Colonic mucosa (tissue), 4 donors: ENCODE measurements at regions not wholly inside any gene's neighbourhood (a gene's known extent, or its start where the extent isn't known, plus 50 kb on each side); places are given as distances from the start of the nearest gene placed in this dataset.

Experiments used
- DNase-seq: peaks from one replicate; pipeline ENCODE4 v3.0.0-alpha.2; 2020
- H3K27ac ChIP-seq: fragments of 200-600 bp; one replicate; pipeline ENCODE4 v1.8.0; 2021
- H3K27me3 ChIP-seq: fragments of 200-600 bp; one replicate; pipeline ENCODE4 v1.8.0; 2021
- H3K36me3 ChIP-seq: fragments of 200-600 bp; one replicate; pipeline ENCODE4 v1.8.0; 2021
- H3K4me1 ChIP-seq: fragments of 200-600 bp; one replicate; pipeline ENCODE4 v1.8.0; 2021; ENCODE audit warnings: mild to moderate bottlenecking
- H3K4me3 ChIP-seq: fragments of 200-600 bp; one replicate; pipeline ENCODE4 v1.8.0; 2021
- H3K9ac ChIP-seq, 2 donors: one replicate each; pipeline ENCODE4 v1.7.0; 2013; ENCODE audit warnings: control low read depth in 2 of 2, low read depth in 2 of 2, low read length in 2 of 2
- H3K9me3 ChIP-seq: fragments of 200-600 bp; one replicate; pipeline ENCODE4 v1.8.0; 2021
- CTCF ChIP-seq: fragments of 200-600 bp; IDR thresholded peaks from one replicate; pipeline ENCODE4 v1.8.0; 2022; ENCODE audit warnings: antibody characterized with exemption, mild to moderate bottlenecking
- intact Hi-C: fragments of 100-400 bp; cut with DNase I; formaldehyde crosslinking; loops from one replicate; pipeline ENCODE4 v1.14.1; 2022
- donor health status: healthy.
- donor health status: DM: no; HTN: no; CAD: no.
- donor health status: DM: no; HTN: no; CAD: no.

GRCh38 chr22:27345691-27346090 lies 455.9 kb downstream of the MN1 start:
- H3K27me3 ChIP-seq = no peaks in the 10 kb centered on the region
- DNase-seq = no peak
- no peak for TF ChIP-seq CTCF
- no peaks in the 10 kb centered on the region for H3K36me3 ChIP-seq
- H3K4me3 ChIP-seq = no peak overlapping the region
- H3K9me3 ChIP-seq = no peaks in the 10 kb centered on the region
- no peak overlapping the region for H3K9ac ChIP-seq
- H3K4me1 ChIP-seq = no peaks in the 10 kb centered on the region
- no peak overlapping the region for H3K27ac ChIP-seq
- intact Hi-C loops = no loop called here

DNA sequence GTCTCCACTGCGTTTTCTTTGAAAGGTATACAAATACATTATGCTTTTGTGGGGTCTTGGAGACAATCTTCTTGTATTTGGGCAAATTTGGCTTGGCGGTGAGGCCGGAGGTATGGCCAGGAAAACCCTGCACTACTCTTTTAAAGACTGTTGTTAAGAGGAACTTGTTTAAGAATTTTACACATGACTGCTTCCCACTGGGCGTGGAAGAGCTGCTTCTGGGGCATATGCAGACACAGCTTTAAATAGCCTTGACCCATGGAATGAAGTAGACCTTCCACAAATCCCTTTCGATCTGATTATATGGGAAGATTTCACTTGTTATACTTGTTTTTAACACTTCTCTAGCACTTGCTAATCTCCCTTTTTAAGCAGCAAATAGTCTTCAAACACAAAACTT lies 453.6 kb downstream of the MN1 start:
- Histone ChIP-seq H3K27me3 (no peaks in the 10 kb centered on the region), H3K36me3 (no peaks in the 10 kb centered on the region), H3K27ac (no peak overlapping the region), H3K4me1 (no peaks in the 10 kb centered on the region), H3K9me3 (no peaks in the 10 kb centered on the region), H3K9ac (no peak overlapping the region), H3K4me3 (no peak overlapping the region)
- no peak for TF ChIP-seq CTCF
- no peak for DNase-seq
- intact Hi-C loops = no loop called here

DNA sequence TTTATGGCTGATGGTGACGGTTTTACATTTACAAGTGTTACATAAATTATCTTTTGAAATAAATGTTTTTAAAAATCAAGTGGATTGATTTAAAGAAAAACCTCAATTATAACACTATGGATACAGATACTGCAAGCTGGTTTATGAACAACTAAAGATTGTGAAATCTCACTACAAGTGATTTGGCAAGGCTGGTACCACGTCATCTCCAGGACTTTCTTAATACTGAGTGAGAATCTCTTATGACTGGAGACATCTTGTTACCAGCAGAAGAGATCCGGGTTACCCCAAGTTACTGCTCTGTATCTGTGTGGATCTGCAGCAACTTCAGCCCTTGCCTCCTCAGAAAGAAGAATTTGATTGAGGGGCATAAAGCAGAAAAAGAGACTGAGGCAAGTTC lies 452.9 kb downstream of the MN1 start:
- no peak for DNase-seq
- intact Hi-C loops = no loop called here
- Histone ChIP-seq H3K9ac (no peak overlapping the region), H3K27ac (no peak overlapping the region), H3K36me3 (no peaks in the 10 kb centered on the region), H3K4me3 (no peak overlapping the region), H3K4me1 (no peaks in the 10 kb centered on the region), H3K27me3 (no peaks in the 10 kb centered on the region), H3K9me3 (no peaks in the 10 kb centered on the region)
- TF ChIP-seq CTCF = no peak

DNA sequence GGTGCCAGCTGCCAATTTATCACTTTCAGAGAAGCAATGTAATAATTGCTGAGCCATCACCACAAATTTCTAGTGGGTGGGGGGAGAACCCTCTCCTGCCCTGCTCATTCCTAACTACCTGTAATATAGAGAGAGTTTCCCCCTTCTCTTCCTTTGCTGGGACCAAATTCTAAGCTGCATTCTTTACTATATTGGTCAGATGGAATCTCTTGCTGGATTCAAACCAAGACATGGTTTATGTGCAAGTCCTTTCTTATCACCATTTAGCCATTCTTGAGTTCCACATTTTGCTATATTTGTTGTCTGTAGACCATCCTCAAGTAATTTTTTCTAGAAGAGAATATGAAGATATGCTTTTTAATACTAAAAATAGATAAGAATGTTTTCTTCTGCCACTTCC lies 452.1 kb downstream of the MN1 start:
- DNase-seq = no peak
- Histone ChIP-seq H3K9me3 (no peaks in the 10 kb centered on the region), H3K27ac (no peak overlapping the region), H3K4me3 (no peak overlapping the region), H3K9ac (no peak overlapping the region), H3K36me3 (no peaks in the 10 kb centered on the region), H3K27me3 (no peaks in the 10 kb centered on the region), H3K4me1 (no peaks in the 10 kb centered on the region)
- no peak for TF ChIP-seq CTCF
- intact Hi-C loops = no loop called here

DNA sequence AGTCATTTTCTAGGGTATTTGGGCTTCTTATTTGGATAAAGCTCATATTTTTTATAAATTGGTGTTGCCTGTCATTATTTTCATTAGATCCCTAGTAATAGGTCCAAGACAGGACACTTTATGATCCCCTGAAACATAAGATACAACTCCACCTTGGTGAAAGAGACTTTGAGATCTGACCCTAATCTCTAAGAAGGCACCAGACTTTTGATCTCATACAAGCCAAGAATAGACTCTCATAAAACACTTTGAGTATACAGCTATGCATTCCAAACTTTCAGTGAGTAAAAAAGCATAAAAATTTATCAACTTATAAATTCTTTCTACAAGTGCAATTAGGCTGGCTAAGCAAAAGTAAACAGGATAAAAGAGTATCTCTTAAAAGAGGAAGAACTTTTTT lies 451.2 kb downstream of the MN1 start:
- Histone ChIP-seq H3K4me3 (no peak overlapping the region), H3K36me3 (no peaks in the 10 kb centered on the region), H3K27me3 (no peaks in the 10 kb centered on the region), H3K9ac (no peak overlapping the region), H3K9me3 (no peaks in the 10 kb centered on the region), H3K4me1 (no peaks in the 10 kb centered on the region), H3K27ac (no peak overlapping the region)
- DNase-seq = no peak
- intact Hi-C loops = no loop called here
- no peak for TF ChIP-seq CTCF

GRCh38 chr22:27352426-27352825 lies 449.1 kb downstream of the MN1 start:
- intact Hi-C loops = no loop called here
- no peak overlapping the region for H3K4me3 ChIP-seq
- H3K36me3 ChIP-seq = no peaks in the 10 kb centered on the region
- TF ChIP-seq CTCF = no peak
- H3K27me3 ChIP-seq = no peaks in the 10 kb centered on the region
- no peak overlapping the region for H3K9ac ChIP-seq
- no peaks in the 10 kb centered on the region for H3K9me3 ChIP-seq
- H3K27ac ChIP-seq = no peak overlapping the region
- no peak for DNase-seq
- no peaks in the 10 kb centered on the region for H3K4me1 ChIP-seq
